Activated CD8-positive, alpha-beta T cell treated with anti-CD3 and anti-CD28 coated beads for 36 hours (primary cell): ENCODE measurements at regions not wholly inside any gene's neighbourhood (a gene's known extent, or its start where the extent isn't known, plus 50 kb on each side); places are given as distances from the start of the nearest gene placed in this dataset.
"Not testable (repeated sequence)": the region's sequence is repeated elsewhere in the genome, so short reads cannot be mapped to it uniquely, and the experiment has no call there.

Source experiments
- ATAC-seq: fragments of 200-7000 bp; cut with Tn5 transposase; one replicate; pipeline ENCODE4 v1.10.0; 2021; ENCODE audit warnings: mild to moderate bottlenecking, moderate library complexity
- CTCF ChIA-PET: fragments of 350-600 bp; sonication (Branson Sonifier 250); formaldehyde crosslinking; loops from one replicate; lab custom pipeline; 2021; ENCODE audit warnings: antibody characterized with exemption; lab: Charles Lee
- POLR2A ChIA-PET: fragments of 350-600 bp; sonication (Branson Sonifier 250); formaldehyde crosslinking; loops from one replicate; lab custom pipeline; 2021; ENCODE audit warnings: antibody characterized with exemption; lab: Charles Lee
- DNase-seq: peaks from one replicate; pipeline ENCODE4 v3.0.0-alpha.2; 2020
- H3K27ac Mint-ChIP-seq: one replicate; pipeline ENCODE4 v1.8.0; 2021; ENCODE audit warnings: mild to moderate bottlenecking, mixed read lengths
- H3K27me3 Mint-ChIP-seq: one replicate; pipeline ENCODE4 v1.8.0; 2021; ENCODE audit warnings: mixed read lengths
- H3K36me3 Mint-ChIP-seq: one replicate; pipeline ENCODE4 v1.8.0; 2021; ENCODE audit warnings: low read depth, mixed read lengths
- H3K4me1 Mint-ChIP-seq: one replicate; pipeline ENCODE4 v1.8.0; 2021; ENCODE audit warnings: low read depth, mixed read lengths
- H3K4me3 Mint-ChIP-seq: one replicate; pipeline ENCODE4 v1.8.0; 2021; ENCODE audit warnings: mild to moderate bottlenecking, moderate library complexity, mixed read lengths
- H3K9me3 Mint-ChIP-seq: one replicate; pipeline ENCODE4 v1.8.0; 2021; ENCODE audit warnings: mixed read lengths
- intact Hi-C: fragments of 100-400 bp; cut with micrococcal nuclease; formaldehyde crosslinking; loops from one replicate; pipeline ENCODE4 v1.10.0; 2022
- TF ChIP-seq, protein P1 (sequence below): fragments of 200-600 bp; IDR thresholded peaks from one replicate; pipeline ENCODE4 v1.8.0; 2022; ENCODE audit warnings: antibody characterized with exemption, mild to moderate bottlenecking

- CTCF ChIA-PET: interaction anchor here (0.7 to 12.4 kb wide), 34 partner anchors 7 to 516 kb away, joined by 3 to 235 read pairs (median 4); a partner anchor contains a TSS
- Mint-ChIP-seq H3K4me3 (no peak overlapping the region), H3K9me3 (no peaks in the 10 kb centered on the region), H3K36me3 (peaks cover 2% of the 10 kb centered on the region), H3K27me3 (no peaks in the 10 kb centered on the region), H3K4me1 (no peaks in the 10 kb centered on the region), H3K27ac (no peak overlapping the region)
- DNase-seq (peak; percentile 86), ATAC-seq (peak; percentile 81)
- POLR2A ChIA-PET: no interaction called here
- intact Hi-C loops: loop anchor here (2.0 kb wide), 2 partner anchors 205 to 475 kb away; no protein-coding TSS in a partner anchor
- TF ChIP-seq, protein P1, sequence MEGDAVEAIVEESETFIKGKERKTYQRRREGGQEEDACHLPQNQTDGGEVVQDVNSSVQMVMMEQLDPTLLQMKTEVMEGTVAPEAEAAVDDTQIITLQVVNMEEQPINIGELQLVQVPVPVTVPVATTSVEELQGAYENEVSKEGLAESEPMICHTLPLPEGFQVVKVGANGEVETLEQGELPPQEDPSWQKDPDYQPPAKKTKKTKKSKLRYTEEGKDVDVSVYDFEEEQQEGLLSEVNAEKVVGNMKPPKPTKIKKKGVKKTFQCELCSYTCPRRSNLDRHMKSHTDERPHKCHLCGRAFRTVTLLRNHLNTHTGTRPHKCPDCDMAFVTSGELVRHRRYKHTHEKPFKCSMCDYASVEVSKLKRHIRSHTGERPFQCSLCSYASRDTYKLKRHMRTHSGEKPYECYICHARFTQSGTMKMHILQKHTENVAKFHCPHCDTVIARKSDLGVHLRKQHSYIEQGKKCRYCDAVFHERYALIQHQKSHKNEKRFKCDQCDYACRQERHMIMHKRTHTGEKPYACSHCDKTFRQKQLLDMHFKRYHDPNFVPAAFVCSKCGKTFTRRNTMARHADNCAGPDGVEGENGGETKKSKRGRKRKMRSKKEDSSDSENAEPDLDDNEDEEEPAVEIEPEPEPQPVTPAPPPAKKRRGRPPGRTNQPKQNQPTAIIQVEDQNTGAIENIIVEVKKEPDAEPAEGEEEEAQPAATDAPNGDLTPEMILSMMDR: peak; percentile 87
Measured at GRCh38 chr12:107607464-107608392, 77.9 kb upstream of the PWP1 start.

DNA sequence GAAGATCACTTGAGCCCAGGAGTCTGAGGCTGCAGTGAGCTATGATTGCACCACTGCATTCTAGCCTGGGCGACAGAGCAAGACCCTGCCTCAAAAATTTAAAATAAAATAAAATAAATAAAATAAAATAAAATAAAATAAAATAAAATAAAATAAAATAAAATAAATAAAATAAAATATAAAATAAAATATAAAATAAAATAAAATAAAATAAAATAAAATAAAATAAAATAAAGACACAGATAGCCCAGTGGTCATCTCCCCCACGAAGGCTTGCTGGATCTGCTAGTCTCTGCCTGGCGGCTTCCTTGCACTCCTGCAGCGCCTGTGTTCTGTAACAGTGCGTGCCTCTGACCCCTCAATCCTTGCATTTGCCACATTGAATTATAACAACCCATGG lies 76.8 kb upstream of the PWP1 start:
- H3K4me3 Mint-ChIP-seq, H3K27me3 Mint-ChIP-seq, H3K4me1 Mint-ChIP-seq, intact Hi-C loops, DNase-seq, POLR2A ChIA-PET, H3K36me3 Mint-ChIP-seq, H3K9me3 Mint-ChIP-seq, H3K27ac Mint-ChIP-seq, ATAC-seq: not testable (repeated sequence)
- CTCF ChIA-PET: interaction anchor here (0.8 to 12.4 kb wide), 11 partner anchors 10 to 504 kb away, joined by 3 to 235 read pairs (median 15); no protein-coding TSS in a partner anchor

- H3K4me3 Mint-ChIP-seq: no peak overlapping the region
- TF ChIP-seq, protein P1: peak; percentile 61
- no peaks in the 10 kb centered on the region for H3K27me3 Mint-ChIP-seq
- intact Hi-C loops: no loop called here
- H3K4me1 Mint-ChIP-seq: no peaks in the 10 kb centered on the region
- H3K36me3 Mint-ChIP-seq: peaks cover 6% of the 10 kb centered on the region
- no peaks in the 10 kb centered on the region for H3K9me3 Mint-ChIP-seq
- peak; percentile 60 for ATAC-seq
- peak; percentile 57 for DNase-seq
- POLR2A ChIA-PET: interaction anchor here (0.6 kb wide), 1 partner anchor 501 kb away, joined by 3 read pairs; no protein-coding TSS in a partner anchor
- H3K27ac Mint-ChIP-seq: no peak overlapping the region
- CTCF ChIA-PET: interaction anchor here (0.9 to 12.4 kb wide), 14 partner anchors 10 to 505 kb away, joined by 3 to 235 read pairs (median 5); no protein-coding TSS in a partner anchor
Measured at GRCh38 chr12:107610021-107610859, 75.4 kb upstream of the PWP1 start.

DNA sequence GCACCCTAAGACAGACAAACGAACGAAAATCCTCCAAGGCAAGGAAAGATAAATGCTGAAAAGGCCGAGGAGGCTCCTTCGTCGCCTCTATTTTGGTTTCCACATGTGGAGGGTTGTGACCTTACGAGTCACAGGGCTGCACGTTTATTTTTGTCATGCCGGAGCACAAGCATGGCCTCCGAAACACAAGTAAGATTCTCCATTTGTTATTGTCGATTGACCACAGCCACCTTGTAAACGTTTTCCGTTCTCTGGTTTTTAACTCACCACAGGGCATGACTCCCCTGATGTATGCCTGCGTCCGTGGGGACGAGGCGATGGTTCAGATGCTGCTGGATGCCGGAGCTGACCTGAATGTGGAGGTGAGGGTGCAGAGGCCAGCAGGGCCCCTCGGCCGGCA lies 73.1 kb upstream of the PWP1 start:
- H3K4me3 Mint-ChIP-seq: no peak overlapping the region
- no peak overlapping the region for H3K27ac Mint-ChIP-seq
- H3K36me3 Mint-ChIP-seq: peaks cover 8% of the 10 kb centered on the region
- ATAC-seq: no peak
- ChIA-PET POLR2A (no interaction called here), CTCF (interaction anchor here (0.9 to 12.4 kb wide), 2 partner anchors 208 to 485 kb away, joined by 3 to 235 read pairs; no protein-coding TSS in a partner anchor)
- intact Hi-C loops: no loop called here
- DNase-seq: no peak
- TF ChIP-seq, protein P1: no peak
- H3K27me3 Mint-ChIP-seq: no peaks in the 10 kb centered on the region
- H3K9me3 Mint-ChIP-seq: no peaks in the 10 kb centered on the region
- H3K4me1 Mint-ChIP-seq: no peaks in the 10 kb centered on the region

GRCh38 chr12:107616941-107617340 lies 68.7 kb upstream of the PWP1 start:
- Mint-ChIP-seq H3K9me3 (no peaks in the 10 kb centered on the region), H3K36me3 (peaks cover 13% of the 10 kb centered on the region), H3K27me3 (no peaks in the 10 kb centered on the region), H3K27ac (no peak overlapping the region), H3K4me3 (no peak overlapping the region), H3K4me1 (no peaks in the 10 kb centered on the region)
- ChIA-PET POLR2A (no interaction called here), CTCF (interaction anchor here (0.9 to 12.4 kb wide), 3 partner anchors 9 to 489 kb away, joined by 3 to 235 read pairs (median 17); no protein-coding TSS in a partner anchor)
- DNase-seq (no peak), ATAC-seq (no peak)
- TF ChIP-seq, protein P1: no peak
- intact Hi-C loops: no loop called here
